ENCODE measurements at regions not wholly inside any gene's neighbourhood (a gene's known extent, or its start where the extent isn't known, plus 50 kb on each side); places are given as distances from the start of the nearest gene placed in this dataset.

DNA sequence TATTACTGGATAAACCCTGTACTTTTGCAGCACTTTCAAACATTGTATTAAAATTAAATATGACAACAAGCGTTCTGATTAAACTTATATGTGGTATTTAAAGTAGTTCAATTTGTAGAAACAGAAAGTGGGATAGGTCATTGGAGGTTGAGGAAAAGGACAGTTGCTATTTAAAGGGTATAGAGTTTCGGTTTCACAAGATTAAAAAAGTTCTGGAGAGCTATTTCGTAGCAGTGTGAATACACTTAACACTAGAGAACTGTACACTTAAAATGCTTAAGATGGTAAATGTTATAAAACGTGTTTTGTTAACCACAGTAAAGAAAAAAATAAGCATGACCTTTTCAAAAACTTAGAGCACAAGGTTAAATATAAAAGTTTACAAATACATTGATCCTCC, 382.1 kb downstream of the BRINP1 start:
- DNase-seq: no peak

DNA sequence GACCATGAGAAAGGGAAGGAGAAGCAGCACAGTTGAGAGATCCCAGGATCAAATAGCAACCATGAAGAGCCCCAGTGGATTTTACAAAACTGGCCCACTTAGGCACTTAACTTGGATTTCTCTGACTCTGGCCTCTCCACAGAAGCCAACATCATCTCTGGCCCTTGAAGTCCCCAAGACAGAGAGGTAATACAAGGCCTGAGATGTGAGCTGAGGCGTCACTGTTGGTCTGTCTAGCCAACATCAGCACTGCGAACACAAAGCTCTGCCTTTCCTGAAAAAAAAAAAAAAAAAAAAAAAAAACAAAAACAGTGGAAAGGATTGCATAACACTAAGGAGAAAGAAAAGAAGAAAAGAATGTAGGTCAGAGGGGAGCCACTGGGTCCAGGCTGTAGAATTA, 378.3 kb downstream of the BRINP1 start:
- DNase-seq: no peak

DNA sequence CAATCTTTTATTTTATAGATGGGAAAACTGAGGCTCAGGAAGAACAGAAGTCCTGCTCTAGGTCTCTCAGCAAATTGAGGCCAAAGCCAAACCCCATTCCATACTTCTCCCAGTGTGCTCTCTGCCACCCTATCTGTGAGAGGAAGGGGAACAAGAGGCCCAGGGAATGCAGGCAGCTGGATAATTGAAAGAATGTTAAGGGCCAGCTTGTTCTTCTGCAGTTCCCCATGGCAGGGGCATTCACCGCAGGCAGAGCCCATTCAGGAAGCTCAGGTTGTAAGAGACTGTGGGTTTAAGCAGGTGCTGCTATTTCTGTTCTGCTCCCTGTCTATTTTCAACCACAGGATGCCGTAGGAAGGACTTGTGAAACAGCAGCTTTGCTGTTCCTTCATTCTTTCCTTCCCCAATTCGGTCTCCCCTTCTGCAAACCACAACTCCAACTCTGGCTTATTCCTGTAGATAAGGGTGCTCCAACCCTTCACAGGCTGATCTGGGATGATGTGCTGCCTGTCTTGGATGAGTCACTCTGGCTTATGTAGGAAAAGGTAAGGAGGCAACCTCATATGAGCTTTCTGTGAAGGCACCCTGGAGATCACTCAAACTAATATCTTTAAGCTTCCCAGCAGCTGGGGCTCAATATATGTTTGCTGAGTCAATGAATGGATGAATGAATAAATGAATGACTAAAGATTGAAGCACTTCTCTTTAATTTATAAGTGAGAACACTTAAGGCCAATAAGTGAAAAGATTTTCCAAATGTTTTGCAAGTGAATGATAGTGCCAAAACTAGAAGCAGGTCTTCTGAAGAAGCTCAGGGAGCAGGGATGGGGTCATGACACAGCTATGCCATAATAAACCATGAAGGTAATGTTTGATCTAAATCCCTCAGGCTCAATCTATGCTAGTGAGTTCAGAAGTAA, 377.6 kb downstream of the BRINP1 start:
- DNase-seq: no peak

DNA sequence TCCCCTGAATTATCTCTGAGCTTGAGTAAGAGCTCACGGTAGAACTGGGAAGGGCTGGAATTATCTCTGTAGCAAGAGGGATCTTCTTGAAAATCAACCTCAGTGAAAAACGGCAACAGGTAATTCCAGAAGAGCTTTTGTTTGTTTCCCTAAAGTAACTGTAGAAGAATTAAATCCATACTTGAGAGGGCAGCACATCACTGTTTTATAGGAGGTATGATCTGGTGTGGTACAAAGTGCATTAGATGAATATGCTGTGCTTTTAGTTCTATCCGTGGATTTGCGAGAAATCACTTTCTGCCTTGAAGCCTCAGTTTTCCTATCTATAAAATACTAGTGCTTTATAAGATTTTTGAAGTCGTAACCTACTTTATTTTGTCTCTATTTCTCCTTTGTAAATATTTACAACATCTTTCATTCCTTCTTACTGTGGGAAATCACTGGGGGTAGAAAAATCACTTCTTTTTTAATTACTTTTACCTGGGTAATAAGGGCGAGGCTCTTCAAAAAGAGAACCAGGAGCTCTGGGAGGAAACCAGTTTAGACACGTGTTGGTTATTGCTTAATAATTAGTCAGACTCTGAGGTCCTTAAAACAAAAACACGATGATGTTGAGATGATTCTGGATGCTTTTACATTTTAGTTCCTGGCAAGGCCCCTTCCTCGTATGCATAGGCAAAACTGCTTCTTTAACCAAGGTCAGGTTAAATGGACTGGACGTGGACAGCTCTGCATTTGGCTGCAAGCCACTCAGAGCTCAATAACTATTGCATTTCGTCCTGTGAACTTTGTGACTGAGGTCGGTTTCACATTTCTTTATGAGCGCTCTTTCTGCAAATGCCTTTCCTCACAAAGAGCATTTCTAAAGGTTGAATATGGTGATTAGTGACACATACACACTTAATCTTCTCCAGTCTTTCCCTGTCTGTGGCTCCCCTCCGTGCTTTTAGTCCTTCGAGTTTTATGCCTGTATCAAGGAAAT, 376.1 kb downstream of the BRINP1 start:
- DNase-seq: no peak

DNA sequence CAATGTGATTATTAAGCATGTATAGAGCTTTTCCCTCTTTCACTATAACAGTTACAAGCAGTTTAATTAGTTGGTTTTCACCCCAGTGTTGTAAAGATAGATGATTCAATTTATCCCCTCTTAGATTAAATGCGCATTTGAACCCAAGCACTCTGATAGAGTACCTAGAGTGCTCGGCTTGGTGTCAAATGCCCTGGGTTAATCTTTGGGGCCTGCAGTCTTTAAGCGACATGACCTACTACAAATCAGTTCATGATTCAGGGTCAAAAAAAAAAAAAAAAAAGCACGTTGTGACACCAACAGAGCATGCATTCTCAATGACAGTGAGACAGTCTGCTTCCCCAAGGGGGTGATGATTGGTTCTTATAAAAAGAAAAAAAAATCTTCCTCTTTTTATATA, 375.3 kb downstream of the BRINP1 start:
- no peak for DNase-seq

- DNase-seq: no peak
These were observed 366.7 kb downstream of the BRINP1 start for GRCh38 chr9:119002491-119002890.

DNA sequence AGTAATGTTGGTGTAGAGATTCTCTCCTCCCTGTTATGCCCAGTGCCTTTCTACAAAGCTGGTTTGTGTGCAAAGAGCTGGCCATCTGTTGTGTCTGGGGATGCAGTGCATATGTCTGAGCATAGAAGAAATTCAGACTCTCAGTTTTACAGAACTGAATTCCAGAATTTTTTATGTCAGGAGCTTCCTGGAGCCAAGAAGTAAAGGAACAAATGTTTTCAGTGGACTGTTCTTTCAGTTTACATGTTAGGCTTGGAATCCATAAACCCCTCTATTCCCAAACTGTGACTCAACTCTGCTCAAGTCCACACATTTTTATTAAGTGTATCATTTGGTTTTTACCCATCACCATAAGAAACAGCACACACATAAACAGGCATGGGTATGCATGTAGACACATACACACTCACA, 366.0 kb downstream of the BRINP1 start:
- DNase-seq: no peak

- no peak for DNase-seq
These were observed 365.2 kb downstream of the BRINP1 start for GRCh38 chr9:119003882-119004617.

DNA sequence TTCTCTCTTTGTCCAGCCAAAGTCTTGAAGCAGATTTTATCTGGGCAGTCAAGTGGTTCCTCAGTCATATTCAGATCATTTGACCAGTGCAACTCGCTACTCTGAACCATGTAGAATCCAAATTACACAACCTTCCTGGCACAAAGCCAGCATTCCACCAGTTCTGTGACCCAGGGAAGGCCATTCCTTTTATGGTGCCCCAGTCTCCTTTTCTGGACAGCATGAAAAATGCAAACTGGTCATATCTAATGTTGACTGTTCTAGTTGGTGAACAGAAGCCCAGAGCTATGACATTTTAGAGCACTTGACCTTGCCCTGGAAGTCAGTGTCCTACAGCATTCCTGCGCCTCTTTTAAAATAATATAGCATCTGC, 364.6 kb downstream of the BRINP1 start:
- DNase-seq: no peak

DNA sequence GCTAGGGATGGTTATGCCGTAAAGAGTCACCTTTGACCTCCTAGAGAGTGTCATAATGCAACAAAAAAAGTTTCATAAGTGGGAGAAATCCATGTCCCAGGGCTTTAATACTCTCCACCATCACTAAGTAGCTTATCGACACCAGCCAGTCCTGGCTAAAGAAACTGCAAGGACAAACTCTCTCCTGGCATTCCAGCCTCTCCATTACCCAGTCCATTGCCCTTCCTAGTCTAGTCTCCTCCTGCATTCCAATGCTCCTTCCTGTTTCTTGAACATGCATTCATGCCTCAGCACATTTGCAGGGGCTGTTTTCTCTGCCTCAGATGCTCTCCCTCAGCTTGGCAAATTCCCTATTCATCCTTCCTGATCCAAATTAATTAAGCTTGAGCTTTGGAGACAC, 364.1 kb downstream of the BRINP1 start:
- no peak for DNase-seq

GRCh38 chr9:119009249-119009648, 360.0 kb downstream of the BRINP1 start:
- no peak for DNase-seq

DNA sequence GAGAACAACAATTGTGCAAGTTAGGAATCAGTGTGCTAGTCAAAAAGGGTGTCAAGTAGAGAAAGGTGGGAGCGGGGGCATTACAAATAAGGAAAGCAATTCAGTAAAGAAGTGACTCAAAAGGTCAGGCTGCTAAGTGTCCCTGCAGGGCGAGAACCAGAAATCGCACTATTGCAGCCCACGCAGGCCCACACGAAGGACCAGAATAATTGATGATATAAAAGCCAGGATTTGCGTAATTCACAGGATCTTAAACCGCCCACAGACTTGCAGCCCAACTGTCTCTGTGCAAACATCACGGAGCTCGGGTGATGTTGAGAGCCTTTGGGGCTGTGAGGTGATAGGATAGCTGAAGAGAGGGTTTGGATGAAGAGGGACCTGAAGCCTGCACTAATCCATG, 349.0 kb downstream of the BRINP1 start:
- DNase-seq: no peak

DNA sequence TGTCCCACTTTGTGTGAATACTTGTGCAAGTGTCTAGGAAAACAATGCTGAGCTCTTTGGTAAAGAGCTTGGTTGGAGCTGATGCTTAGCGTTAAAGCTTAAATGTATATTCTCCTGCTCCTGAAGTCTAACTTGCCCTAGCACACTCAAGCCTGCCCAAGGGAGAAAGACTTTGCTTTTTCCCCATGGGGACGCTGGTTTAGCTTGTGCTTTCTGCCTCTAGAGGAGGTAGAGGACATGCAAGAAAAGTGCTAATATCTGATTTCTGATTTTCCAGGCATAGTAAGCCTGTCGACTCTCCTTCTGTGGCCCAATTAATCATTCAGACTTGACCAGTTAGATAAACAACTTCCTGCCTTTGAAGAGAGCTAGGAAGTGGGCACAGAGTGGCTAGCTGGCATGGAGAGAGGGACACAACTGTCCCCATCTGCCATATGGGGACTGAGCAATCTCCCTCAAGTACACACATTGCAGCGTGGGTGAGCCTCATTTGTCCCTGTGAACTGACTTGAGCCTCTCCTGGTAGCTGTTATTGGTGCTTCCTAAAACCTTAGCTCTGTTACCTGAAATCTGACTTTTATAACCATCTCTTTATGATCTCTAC, 348.4 kb downstream of the BRINP1 start:
- no peak for DNase-seq

- DNase-seq: no peak
These were observed 343.1 kb downstream of the BRINP1 start for GRCh38 chr9:119026120-119026519.

GRCh38 chr9:119027901-119028699, 341.1 kb downstream of the BRINP1 start:
- no peak for DNase-seq

DNA sequence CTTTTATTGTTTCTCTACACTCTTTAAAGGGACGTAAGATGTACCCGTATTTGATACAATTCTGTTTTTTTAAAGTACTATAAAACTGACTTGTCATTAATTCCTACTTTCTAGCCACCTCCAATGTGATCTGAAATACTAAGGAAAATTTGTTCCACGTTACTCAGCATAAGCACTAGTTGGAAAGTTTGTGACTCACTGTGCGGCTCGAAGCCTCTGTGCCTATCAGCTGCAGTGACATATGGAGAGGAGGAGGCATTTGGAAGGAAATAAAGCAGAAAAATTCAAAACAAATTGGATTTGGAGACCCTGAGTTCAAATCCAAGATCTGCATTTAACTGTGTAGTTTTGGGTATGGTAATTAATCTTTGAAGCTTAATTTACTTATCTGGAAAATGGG, 339.3 kb downstream of the BRINP1 start:
- no peak for DNase-seq

DNA sequence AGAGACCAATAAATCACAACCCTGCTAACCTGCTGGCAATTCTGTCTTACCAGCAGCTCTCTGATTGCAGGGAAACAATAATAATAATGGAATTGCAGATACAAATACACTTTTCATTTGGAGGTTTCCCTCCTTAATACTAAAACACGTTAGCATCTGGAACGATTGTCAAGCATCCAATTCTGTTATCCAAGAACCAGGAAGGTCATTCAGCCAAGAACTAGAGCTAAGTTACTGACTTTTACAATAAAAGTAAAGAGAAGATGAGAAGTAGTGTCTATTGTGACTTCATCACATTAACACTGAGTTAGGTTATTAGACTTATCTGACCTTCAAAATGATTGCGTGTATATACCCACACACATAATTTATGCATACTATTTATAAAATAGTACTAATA, 335.6 kb downstream of the BRINP1 start:
- no peak for DNase-seq

DNA sequence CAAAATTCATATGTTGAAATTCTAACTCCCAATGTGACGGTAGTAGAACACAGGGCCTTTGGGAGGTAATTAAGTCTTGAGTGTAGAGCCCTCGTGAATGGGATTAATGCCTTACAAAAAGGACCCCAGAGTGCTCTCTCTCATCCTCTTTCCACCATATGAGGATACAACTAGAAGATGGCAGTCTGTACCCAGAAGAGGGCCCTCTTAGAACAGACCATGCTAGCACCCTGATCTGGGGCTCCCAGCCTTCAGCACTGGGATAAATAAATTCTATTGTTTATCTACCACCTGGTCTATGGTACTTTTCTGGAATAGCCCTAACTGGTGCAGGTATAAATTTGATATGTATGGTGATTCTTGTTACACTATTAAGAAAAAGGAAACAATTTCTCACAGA, 332.3 kb downstream of the BRINP1 start:
- no peak for DNase-seq

GRCh38 chr9:119043996-119044395, 325.2 kb downstream of the BRINP1 start:
- no peak for DNase-seq

DNA sequence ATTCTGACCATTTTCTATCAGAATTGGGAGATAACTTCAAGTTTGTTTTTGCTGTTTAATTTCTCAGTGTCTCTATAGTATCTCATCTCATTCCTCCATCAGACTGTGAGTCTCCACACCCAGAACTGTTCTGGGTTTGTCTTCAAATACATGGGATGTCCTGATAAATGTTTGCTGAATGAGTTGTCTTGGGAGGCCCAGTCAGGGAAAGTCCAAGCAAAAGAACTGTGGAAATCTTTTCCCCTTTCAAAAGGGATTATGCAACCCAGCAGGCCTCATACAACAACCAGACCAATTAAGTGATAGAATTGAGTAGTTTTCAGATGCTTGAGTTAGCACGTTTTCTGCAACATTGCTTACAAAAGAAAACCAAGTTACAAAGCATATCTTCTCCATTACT, 324.4 kb downstream of the BRINP1 start:
- no peak for DNase-seq

- DNase-seq: no peak
These were observed 321.5 kb downstream of the BRINP1 start for GRCh38 chr9:119047513-119048307.

All from CD4-positive, alpha-beta T cell treated with Interleukin-21 for 1 hour (primary cell).